H9 (cell line): ENCODE measurements at regions not wholly inside any gene's neighbourhood (a gene's known extent, or its start where the extent isn't known, plus 50 kb on each side); places are given as distances from the start of the nearest gene placed in this dataset.

Source experiments
- DNase-seq: peaks from one replicate; pipeline ENCODE4 v3.0.0-alpha.2; 2017
- H2AFZ ChIP-seq: one replicate; pipeline ENCODE4 v1.6.1; 2013; ENCODE audit warnings: mild to moderate bottlenecking, low read length, control low read depth, moderate library complexity
- H2AK5ac ChIP-seq: 2 replicates; pipeline ENCODE4 v1.6.1; 2013; ENCODE audit warnings: low read length, control low read depth, mixed read lengths; ENCODE audit not compliant: insufficient read length
- H2BK120ac ChIP-seq: one replicate; pipeline ENCODE4 v1.6.1; 2013; ENCODE audit warnings: low read depth, mild to moderate bottlenecking, low read length, control low read depth, inconsistent platforms; ENCODE audit not compliant: poor library complexity, severe bottlenecking
- H2BK12ac ChIP-seq: 2 replicates; pipeline ENCODE4 v1.6.1; 2013; ENCODE audit warnings: low read length, control low read depth, mixed read lengths, low read depth; ENCODE audit not compliant: insufficient read length
- H2BK15ac ChIP-seq: 2 replicates; pipeline ENCODE4 v1.6.1; 2013; ENCODE audit warnings: low read depth, low read length, control low read depth
- H2BK20ac ChIP-seq: one replicate; pipeline ENCODE4 v1.6.1; 2013; ENCODE audit warnings: low read depth, mild to moderate bottlenecking, low read length, control low read depth, inconsistent platforms; ENCODE audit not compliant: poor library complexity, severe bottlenecking
- H2BK5ac ChIP-seq: 2 replicates; pipeline ENCODE4 v1.6.1; 2013; ENCODE audit warnings: low read length, control low read depth, mixed read lengths; ENCODE audit not compliant: insufficient read length
- H3K14ac ChIP-seq: 2 replicates; pipeline ENCODE4 v1.6.1; 2013; ENCODE audit warnings: low read length, control low read depth; ENCODE audit not compliant: insufficient read depth
- H3K18ac ChIP-seq: 2 replicates; pipeline ENCODE4 v1.6.1; 2013; ENCODE audit warnings: low read depth, mild to moderate bottlenecking, mixed read lengths, low read length, control low read depth; ENCODE audit not compliant: insufficient read length
- H3K23ac ChIP-seq: 2 replicates; pipeline ENCODE4 v1.6.1; 2013; ENCODE audit warnings: low read length, control low read depth, mixed read lengths, low read depth; ENCODE audit not compliant: insufficient read length
- H3K23me2 ChIP-seq: 2 replicates; pipeline ENCODE4 v1.6.1; 2013; ENCODE audit warnings: low read depth, mild to moderate bottlenecking, mixed read lengths, low read length, control low read depth; ENCODE audit not compliant: insufficient read length, poor library complexity, severe bottlenecking
- H3K27ac ChIP-seq: 2 replicates; pipeline ENCODE4 v1.5.1; 2013; ENCODE audit warnings: low read length, control low read depth, mixed read lengths, low read depth; ENCODE audit not compliant: insufficient read length
- H3K27me3 ChIP-seq: 2 replicates; pipeline ENCODE4 v1.6.1; 2013; ENCODE audit warnings: low read length, control low read depth, inconsistent platforms; ENCODE audit not compliant: insufficient read depth
- H3K4ac ChIP-seq: 2 replicates; pipeline ENCODE4 v1.6.1; 2013; ENCODE audit warnings: low read depth, mild to moderate bottlenecking, control low read depth, inconsistent platforms, low read length, moderate library complexity
- H3K4me1 ChIP-seq: 2 replicates; pipeline ENCODE4 v1.6.1; 2013; ENCODE audit warnings: low read length, control low read depth, inconsistent platforms; ENCODE audit not compliant: insufficient read depth
- H3K4me2 ChIP-seq: 2 replicates; pipeline ENCODE4 v1.6.1; 2013; ENCODE audit warnings: low read length, control low read depth, mixed read lengths; ENCODE audit not compliant: insufficient read length, insufficient read depth
- H3K56ac ChIP-seq: 2 replicates; pipeline ENCODE4 v1.6.1; 2013; ENCODE audit warnings: low read depth, mild to moderate bottlenecking, mixed read lengths, low read length, control low read depth; ENCODE audit not compliant: insufficient read length
- H3K79me1 ChIP-seq: 2 replicates; pipeline ENCODE4 v1.6.1; 2013; ENCODE audit warnings: low read depth, mild to moderate bottlenecking, moderate library complexity, low read length, control low read depth, inconsistent platforms; ENCODE audit not compliant: insufficient read depth, poor library complexity, severe bottlenecking
- H3K79me2 ChIP-seq: 2 replicates; pipeline ENCODE4 v1.6.1; 2013; ENCODE audit warnings: low read length, control low read depth, inconsistent platforms; ENCODE audit not compliant: insufficient read depth
- H3K9ac ChIP-seq: 2 replicates; pipeline ENCODE4 v1.6.1; 2013; ENCODE audit warnings: low read length, control low read depth, mixed read lengths; ENCODE audit not compliant: insufficient read length; ENCODE audit errors: extremely low read depth
- H3K9me3 ChIP-seq: one replicate; pipeline ENCODE4 v1.6.1; 2013; ENCODE audit warnings: low read depth, low read length, inconsistent platforms; ENCODE audit not compliant: control insufficient read depth
- H3T11ph ChIP-seq: one replicate; pipeline ENCODE4 v1.6.1; 2013; ENCODE audit warnings: mild to moderate bottlenecking, low read length, control low read depth, inconsistent platforms
- H4K20me1 ChIP-seq: one replicate; pipeline ENCODE4 v1.6.1; 2013; ENCODE audit not compliant: control insufficient read depth, insufficient read length, insufficient read depth
- H4K5ac ChIP-seq: 2 replicates; pipeline ENCODE4 v1.6.1; 2013; ENCODE audit warnings: low read depth, mild to moderate bottlenecking, mixed read lengths, low read length, control low read depth; ENCODE audit not compliant: insufficient read length
- H4K8ac ChIP-seq: replicated peaks from 2 replicates; pipeline ENCODE4 v1.6.1; 2013; ENCODE audit warnings: low read length, control low read depth, mixed read lengths, low read depth; ENCODE audit not compliant: insufficient read length
- H4K91ac ChIP-seq: 2 replicates; pipeline ENCODE4 v1.6.1; 2013; ENCODE audit warnings: low read depth, mild to moderate bottlenecking, moderate library complexity, mixed read lengths, low read length, control low read depth; ENCODE audit not compliant: insufficient read length
- H3K27ac Mint-ChIP-seq, 3 experiments: 2 replicates in 2 of 3; 3 replicates in 1 of 3; pipeline ENCODE4 v1.8.0; 2020 to 2021; ENCODE audit warnings: mixed read lengths in 3 of 3, mild to moderate bottlenecking in 1 of 3, moderate library complexity in 1 of 3
- H3K27me3 Mint-ChIP-seq: 2 replicates; pipeline ENCODE4 v1.8.0; 2021; ENCODE audit warnings: low read depth, mild to moderate bottlenecking, moderate library complexity, mixed read lengths
- H3K36me3 Mint-ChIP-seq, 3 experiments: 2 replicates in 2 of 3; 3 replicates in 1 of 3; pipeline ENCODE4 v1.8.0; 2020 to 2021; ENCODE audit warnings: low read depth in 3 of 3, mixed read lengths in 3 of 3; ENCODE audit not compliant: insufficient read depth in 1 of 3
- H3K4me1 Mint-ChIP-seq, 2 experiments: 2 replicates each; pipeline ENCODE4 v1.8.0; 2020; ENCODE audit warnings: mixed read lengths in 2 of 2
- H3K4me3 Mint-ChIP-seq, 2 experiments: 2 replicates in 1 of 2; 3 replicates in 1 of 2; pipeline ENCODE4 v1.8.0; 2020 to 2021; ENCODE audit warnings: mild to moderate bottlenecking in 2 of 2, mixed read lengths in 2 of 2, moderate library complexity in 1 of 2
- H3K9me3 Mint-ChIP-seq, 2 experiments: 2 replicates in 1 of 2; 3 replicates in 1 of 2; pipeline ENCODE4 v1.8.0; 2020; ENCODE audit warnings: mild to moderate bottlenecking in 2 of 2, mixed read lengths in 2 of 2, moderate library complexity in 1 of 2
- WGBS: extraction: QIAGEN DNeasy Blood & Tissue Kit; methylation state at CpG from one replicate; pipeline ENCODE4 v1.1.7; 2013; ENCODE audit warnings: missing lambda C conversion rate, low lambda C conversion rate, mixed read lengths; ENCODE audit not compliant: insufficient read length; ENCODE audit errors: extremely low coverage; 5-methylcytosine and 5-hydroxymethylcytosine counted together
- TF ChIP-seq, protein P1 (sequence below): fragments of 200-600 bp; sonication (generic); conservative IDR thresholded peaks from 3 replicates; pipeline ENCODE4 v1.8.0; 2021; ENCODE audit warnings: antibody characterized with exemption, mild to moderate bottlenecking

DNA sequence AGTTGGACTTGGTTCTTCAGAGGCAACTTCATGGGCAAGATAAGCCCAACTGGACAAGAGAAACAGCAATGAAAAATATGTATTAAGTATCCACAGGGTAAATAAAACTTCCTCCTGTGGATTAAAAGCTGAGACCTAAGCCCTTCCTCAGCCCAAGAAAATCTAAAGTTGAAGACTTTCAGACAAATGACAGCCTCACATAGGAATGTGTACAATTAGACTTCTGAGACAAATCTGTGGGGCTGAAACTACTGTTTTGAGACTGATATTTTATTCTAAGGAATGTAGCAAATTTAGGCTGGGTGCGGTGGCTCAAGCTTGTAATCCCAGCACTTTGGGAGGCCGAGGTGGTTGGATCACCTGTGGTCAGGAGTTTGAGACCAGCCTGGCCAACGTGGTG lies 74.2 kb upstream of the IL12A start:
- Histone ChIP-seq H3K27ac (no peak overlapping the region), H2BK12ac (no peak overlapping the region), H3K9me3 (no peaks in the 10 kb centered on the region), H3K4me2 (no peak overlapping the region), H3K4ac (no peak overlapping the region), H2AK5ac (no peak overlapping the region), H4K8ac (no peak overlapping the region), H3K4me1 (no peaks in the 10 kb centered on the region), H2AFZ (no peak overlapping the region), H3K9ac (no peak overlapping the region), H3K27me3 (no peaks in the 10 kb centered on the region), H3K18ac (no peak overlapping the region), H4K91ac (no peak overlapping the region), H4K20me1 (no peaks in the 10 kb centered on the region), H2BK120ac (no peak overlapping the region), H3K23me2 (no peaks in the 10 kb centered on the region), H3K14ac (no peak overlapping the region), H3T11ph (no peak overlapping the region), H2BK15ac (no peak overlapping the region), H3K79me1 (no peaks in the 10 kb centered on the region), H3K56ac (no peak overlapping the region), H2BK5ac (no peak overlapping the region), H2BK20ac (no peak overlapping the region), H4K5ac (no peak overlapping the region), H3K23ac (no peak overlapping the region), H3K79me2 (no peaks in the 10 kb centered on the region)
- WGBS = no CpG with 5 or more reads among the region's 3 CpGs
- Mint-ChIP-seq H3K9me3 (no peaks in the 10 kb centered on the region), H3K4me3 (no peak overlapping the region), H3K4me1 (peaks cover 0 to 3% of the 10 kb centered on the region in 2 experiments; a peak in 2 of 4 replicates), H3K27ac (no peak overlapping the region), H3K27me3 (no peaks in the 10 kb centered on the region), H3K36me3 (no peaks in the 10 kb centered on the region)
- no peak for DNase-seq
- TF ChIP-seq, protein P1, sequence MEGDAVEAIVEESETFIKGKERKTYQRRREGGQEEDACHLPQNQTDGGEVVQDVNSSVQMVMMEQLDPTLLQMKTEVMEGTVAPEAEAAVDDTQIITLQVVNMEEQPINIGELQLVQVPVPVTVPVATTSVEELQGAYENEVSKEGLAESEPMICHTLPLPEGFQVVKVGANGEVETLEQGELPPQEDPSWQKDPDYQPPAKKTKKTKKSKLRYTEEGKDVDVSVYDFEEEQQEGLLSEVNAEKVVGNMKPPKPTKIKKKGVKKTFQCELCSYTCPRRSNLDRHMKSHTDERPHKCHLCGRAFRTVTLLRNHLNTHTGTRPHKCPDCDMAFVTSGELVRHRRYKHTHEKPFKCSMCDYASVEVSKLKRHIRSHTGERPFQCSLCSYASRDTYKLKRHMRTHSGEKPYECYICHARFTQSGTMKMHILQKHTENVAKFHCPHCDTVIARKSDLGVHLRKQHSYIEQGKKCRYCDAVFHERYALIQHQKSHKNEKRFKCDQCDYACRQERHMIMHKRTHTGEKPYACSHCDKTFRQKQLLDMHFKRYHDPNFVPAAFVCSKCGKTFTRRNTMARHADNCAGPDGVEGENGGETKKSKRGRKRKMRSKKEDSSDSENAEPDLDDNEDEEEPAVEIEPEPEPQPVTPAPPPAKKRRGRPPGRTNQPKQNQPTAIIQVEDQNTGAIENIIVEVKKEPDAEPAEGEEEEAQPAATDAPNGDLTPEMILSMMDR = no peak
